HFF-Myc (cell line): ENCODE measurements at regions not wholly inside any gene's neighbourhood (a gene's known extent, or its start where the extent isn't known, plus 50 kb on each side); places are given as distances from the start of the nearest gene placed in this dataset.

Source experiments
- DNase-seq: peaks from one replicate; pipeline ENCODE4 v3.0.0-alpha.2; 2011; ENCODE audit warnings: low read depth; ENCODE audit errors: extremely low read depth
- H3K4me3 ChIP-seq: replicated peaks from 2 replicates; pipeline ENCODE4 v1.5.1; 2011; ENCODE audit warnings: low read depth, mild to moderate bottlenecking, control low read depth, low read length
- TF ChIP-seq, protein P1 (sequence below): IDR thresholded peaks from 2 replicates; pipeline ENCODE4 v1.5.1; 2012; ENCODE audit warnings: mild to moderate bottlenecking, low read depth, low read length, control low read depth; ENCODE audit errors: missing control alignments

GRCh38 chr13:105202354-105202753, 1333.1 kb downstream of the EFNB2 start:
- DNase-seq = no peak
- TF ChIP-seq, protein P1, sequence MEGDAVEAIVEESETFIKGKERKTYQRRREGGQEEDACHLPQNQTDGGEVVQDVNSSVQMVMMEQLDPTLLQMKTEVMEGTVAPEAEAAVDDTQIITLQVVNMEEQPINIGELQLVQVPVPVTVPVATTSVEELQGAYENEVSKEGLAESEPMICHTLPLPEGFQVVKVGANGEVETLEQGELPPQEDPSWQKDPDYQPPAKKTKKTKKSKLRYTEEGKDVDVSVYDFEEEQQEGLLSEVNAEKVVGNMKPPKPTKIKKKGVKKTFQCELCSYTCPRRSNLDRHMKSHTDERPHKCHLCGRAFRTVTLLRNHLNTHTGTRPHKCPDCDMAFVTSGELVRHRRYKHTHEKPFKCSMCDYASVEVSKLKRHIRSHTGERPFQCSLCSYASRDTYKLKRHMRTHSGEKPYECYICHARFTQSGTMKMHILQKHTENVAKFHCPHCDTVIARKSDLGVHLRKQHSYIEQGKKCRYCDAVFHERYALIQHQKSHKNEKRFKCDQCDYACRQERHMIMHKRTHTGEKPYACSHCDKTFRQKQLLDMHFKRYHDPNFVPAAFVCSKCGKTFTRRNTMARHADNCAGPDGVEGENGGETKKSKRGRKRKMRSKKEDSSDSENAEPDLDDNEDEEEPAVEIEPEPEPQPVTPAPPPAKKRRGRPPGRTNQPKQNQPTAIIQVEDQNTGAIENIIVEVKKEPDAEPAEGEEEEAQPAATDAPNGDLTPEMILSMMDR = peak; percentile 35
- H3K4me3 ChIP-seq = no peak overlapping the region

- H3K4me3 ChIP-seq = no peak overlapping the region
- DNase-seq = no peak
- TF ChIP-seq, protein P1 = no peak
Measured at GRCh38 chr13:105201351-105201750, 1334.1 kb downstream of the EFNB2 start.

DNA sequence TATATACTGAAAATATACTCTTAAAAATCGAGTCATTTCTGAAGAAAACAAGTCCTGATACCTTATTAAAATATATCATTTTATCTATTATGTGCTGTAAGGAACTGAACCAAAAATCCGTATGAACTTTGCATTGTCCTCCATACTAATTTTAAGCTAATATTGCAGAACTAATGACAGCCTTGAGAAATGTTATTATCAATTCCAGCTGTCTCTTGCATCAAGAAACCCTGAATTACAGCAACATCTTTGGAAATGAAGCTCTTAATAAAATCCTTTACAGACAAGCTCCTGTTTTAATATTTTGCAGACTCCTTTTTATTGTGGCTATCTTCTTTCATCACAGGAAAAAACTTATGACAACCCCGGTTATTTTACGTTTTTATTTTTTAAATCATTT, 1335.3 kb downstream of the EFNB2 start:
- TF ChIP-seq, protein P1 = no peak
- no peak for DNase-seq
- no peak overlapping the region for H3K4me3 ChIP-seq

DNA sequence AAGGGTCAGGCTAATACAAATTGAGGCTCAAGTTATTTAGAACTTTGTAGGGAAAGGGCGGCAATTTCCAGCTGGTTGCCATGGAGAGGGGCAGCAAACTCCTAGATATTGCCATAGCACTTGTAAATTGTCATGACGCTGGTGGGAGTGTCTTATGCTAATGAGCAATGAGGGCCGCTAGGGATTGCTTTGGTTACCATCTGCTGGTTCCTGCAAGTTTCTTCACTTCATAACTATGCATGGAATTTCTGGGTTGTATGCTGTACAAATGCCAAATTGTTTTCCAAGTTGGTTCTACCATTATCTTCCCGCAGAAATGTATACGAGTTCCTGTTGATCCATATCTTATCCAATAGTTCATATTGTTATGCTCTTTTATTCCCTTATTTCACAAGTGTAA, 1339.4 kb downstream of the EFNB2 start:
- TF ChIP-seq, protein P1 = no peak
- no peak for DNase-seq

GRCh38 chr13:105193026-105193425, 1342.4 kb downstream of the EFNB2 start:
- DNase-seq = no peak
- TF ChIP-seq, protein P1 = no peak
- H3K4me3 ChIP-seq = no peak overlapping the region

More for the DNA sequence above, 1339.4 kb downstream of the EFNB2 start:
- no peak overlapping the region for H3K4me3 ChIP-seq

DNA sequence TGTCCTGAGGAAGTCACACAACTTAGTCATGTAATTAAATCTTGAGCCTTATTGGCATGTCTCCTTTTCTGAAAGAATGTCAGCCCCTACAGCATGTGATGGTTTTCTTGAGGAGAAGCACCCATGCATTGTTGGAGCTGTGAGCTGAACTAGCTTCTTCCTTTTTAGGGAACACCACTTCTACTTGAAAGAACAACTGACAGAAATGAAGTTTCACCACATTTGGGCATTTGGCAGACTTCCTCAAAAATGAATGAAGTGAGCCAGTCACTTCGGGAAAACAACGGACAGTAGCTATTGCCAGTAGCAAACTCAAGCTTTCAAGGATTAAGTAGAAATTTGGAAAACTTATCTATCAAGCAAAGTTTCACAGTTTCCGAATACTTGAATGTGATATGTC, 1351.3 kb downstream of the EFNB2 start:
- no peak overlapping the region for H3K4me3 ChIP-seq
- no peak for DNase-seq
- TF ChIP-seq, protein P1 = no peak

DNA sequence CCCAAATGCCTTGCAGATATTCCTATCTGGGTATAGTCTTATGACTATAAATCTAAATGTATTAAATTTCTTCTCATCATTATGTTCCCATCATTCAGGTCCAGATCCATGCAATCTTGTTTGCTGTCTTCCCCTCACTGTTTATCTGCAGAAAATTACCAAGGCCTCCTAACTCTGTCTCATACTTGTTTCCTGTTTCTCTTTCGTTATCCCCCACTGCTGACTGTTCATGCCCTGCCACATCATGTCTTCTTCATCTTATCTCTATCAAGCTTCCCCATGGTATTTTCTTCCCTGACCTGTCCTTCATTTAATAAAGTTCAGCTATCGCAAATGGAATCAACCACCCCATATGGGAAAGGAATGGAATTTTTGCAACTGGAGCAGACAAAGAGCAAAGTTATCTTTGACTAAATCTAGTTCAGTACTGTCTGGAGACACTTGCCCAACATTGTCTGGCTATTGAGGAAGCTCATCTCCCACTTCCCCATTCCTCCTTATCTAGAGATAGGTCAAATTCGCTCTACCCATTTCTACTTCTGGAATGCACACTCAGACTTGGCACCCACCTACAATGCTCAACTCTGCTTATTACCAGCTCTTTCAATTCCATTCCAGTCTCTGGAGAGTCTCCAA, 1358.1 kb downstream of the EFNB2 start:
- no peak for DNase-seq
- TF ChIP-seq, protein P1 = no peak
- H3K4me3 ChIP-seq = no peak overlapping the region
